Neutrophil (primary cell): ENCODE measurements at regions not wholly inside any gene's neighbourhood (a gene's known extent, or its start where the extent isn't known, plus 50 kb on each side); places are given as distances from the start of the nearest gene placed in this dataset.
"Not testable (repeated sequence)": the region's sequence is repeated elsewhere in the genome, so short reads cannot be mapped to it uniquely, and the experiment has no call there.

Source experiments
- H3K27ac ChIP-seq: fragments of 200-600 bp; sonication (generic); 2 replicates; pipeline ENCODE4 v1.5.1; 2016; ENCODE audit warnings: mild to moderate bottlenecking, moderate library complexity
- H3K27me3 ChIP-seq: fragments of 200-600 bp; sonication (generic); 2 replicates; pipeline ENCODE4 v1.6.0; 2016; ENCODE audit warnings: mild to moderate bottlenecking
- H3K36me3 ChIP-seq: fragments of 200-600 bp; sonication (generic); 2 replicates; pipeline ENCODE4 v1.5.1; 2017
- H3K4me1 ChIP-seq, 2 experiments: fragments of 200-600 bp in 1 of 2; sonication (generic) in 1 of 2; 1 replicate in 1 of 2; 2 replicates in 1 of 2; pipeline versions ENCODE4 v1.5.1 to v1.6.1; 2013 to 2016; ENCODE audit warnings: low read depth in 1 of 2, low read length in 1 of 2, mild to moderate bottlenecking in 1 of 2, moderate library complexity in 1 of 2; ENCODE audit not compliant: control insufficient read depth in 1 of 2, insufficient read depth in 1 of 2
- H3K4me3 ChIP-seq, 2 experiments: fragments of 200-600 bp in 1 of 2; sonication (generic) in 1 of 2; 1 replicate in 1 of 2; 2 replicates in 1 of 2; pipeline ENCODE4 v1.5.1; 2013 to 2016; ENCODE audit warnings: low read depth in 1 of 2, low read length in 1 of 2, mild to moderate bottlenecking in 1 of 2, moderate library complexity in 1 of 2
- H3K9me3 ChIP-seq: fragments of 200-600 bp; sonication (generic); 2 replicates; pipeline ENCODE4 v1.5.1; 2016
- CTCF ChIP-seq: fragments of 200-600 bp; sonication (generic); IDR thresholded peaks from 2 replicates; pipeline ENCODE4 v1.5.1; 2016; ENCODE audit warnings: antibody characterized with exemption

- H3K4me1 ChIP-seq = no peaks in the 10 kb centered on the region
- H3K9me3 ChIP-seq = no peaks in the 10 kb centered on the region
- no peaks in the 10 kb centered on the region for H3K36me3 ChIP-seq
- H3K27me3 ChIP-seq = no peaks in the 10 kb centered on the region
- no peak overlapping the region for H3K27ac ChIP-seq
- H3K4me3 ChIP-seq = no peak overlapping the region
- TF ChIP-seq CTCF = no peak
These were observed 388.3 kb downstream of the BMP2 start for GRCh38 chr20:7155794-7156193.

GRCh38 chr20:7159903-7160302 lies 392.4 kb downstream of the BMP2 start:
- no peaks in the 10 kb centered on the region for H3K4me1 ChIP-seq
- H3K27ac ChIP-seq = no peak overlapping the region
- no peak for TF ChIP-seq CTCF
- H3K36me3 ChIP-seq = no peaks in the 10 kb centered on the region
- H3K4me3 ChIP-seq = no peak overlapping the region
- H3K9me3 ChIP-seq = no peaks in the 10 kb centered on the region
- no peaks in the 10 kb centered on the region for H3K27me3 ChIP-seq

- TF ChIP-seq CTCF = no peak
- H3K36me3 ChIP-seq = no peaks in the 10 kb centered on the region
- H3K27ac ChIP-seq = no peak overlapping the region
- H3K4me3 ChIP-seq = no peak overlapping the region
- no peaks in the 10 kb centered on the region for H3K27me3 ChIP-seq
- H3K4me1 ChIP-seq = no peaks in the 10 kb centered on the region
- H3K9me3 ChIP-seq = no peaks in the 10 kb centered on the region
These were observed 394.2 kb downstream of the BMP2 start for GRCh38 chr20:7161690-7162089.

- H3K27me3 ChIP-seq = no peaks in the 10 kb centered on the region
- no peak overlapping the region for H3K27ac ChIP-seq
- H3K4me1 ChIP-seq = no peaks in the 10 kb centered on the region
- H3K4me3 ChIP-seq = no peak overlapping the region
- no peaks in the 10 kb centered on the region for H3K9me3 ChIP-seq
- TF ChIP-seq CTCF = no peak
- H3K36me3 ChIP-seq = no peaks in the 10 kb centered on the region
These were observed 404.4 kb downstream of the BMP2 start for GRCh38 chr20:7171911-7172310.

- Histone ChIP-seq H3K27ac (no peak overlapping the region), H3K4me1 (no peaks in the 10 kb centered on the region), H3K27me3 (no peaks in the 10 kb centered on the region), H3K9me3 (no peaks in the 10 kb centered on the region), H3K36me3 (no peaks in the 10 kb centered on the region), H3K4me3 (no peak overlapping the region)
- TF ChIP-seq CTCF = no peak
These were observed 407.1 kb downstream of the BMP2 start for GRCh38 chr20:7174554-7174953.

DNA sequence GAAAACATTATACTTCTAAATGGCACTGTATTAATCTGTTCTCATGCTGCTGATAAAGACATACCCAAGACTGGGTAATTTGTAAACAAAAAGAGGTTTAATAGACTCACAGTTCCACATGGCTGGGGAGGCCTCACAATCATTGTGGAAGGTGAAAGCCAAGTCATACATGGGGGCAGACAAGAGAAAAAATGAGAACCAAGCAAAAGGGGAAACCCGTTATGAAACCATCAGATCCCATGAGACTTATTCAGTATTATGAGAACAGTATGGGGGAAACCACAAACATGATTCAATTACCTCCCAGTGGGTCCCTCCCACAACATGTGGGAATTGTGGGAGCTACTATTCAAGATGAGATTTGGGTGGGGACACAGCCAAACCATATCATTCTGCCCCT lies 408.3 kb downstream of the BMP2 start:
- H3K27me3 ChIP-seq, H3K36me3 ChIP-seq, H3K9me3 ChIP-seq, H3K4me1 ChIP-seq, H3K27ac ChIP-seq, H3K4me3 ChIP-seq: not testable (repeated sequence)
